H1 (cell line): ENCODE measurements at regions not wholly inside any gene's neighbourhood (a gene's known extent, or its start where the extent isn't known, plus 50 kb on each side); places are given as distances from the start of the nearest gene placed in this dataset.

Experiments used
- POU5F1 ChIP-seq: IDR thresholded peaks from 2 replicates; pipeline ENCODE4 v1.6.1; 2011; ENCODE audit warnings: low read depth, mild to moderate bottlenecking, low read length, moderate library complexity
- RFX5 ChIP-seq: IDR thresholded peaks from 2 replicates; pipeline ENCODE4 v1.6.1; 2011; ENCODE audit warnings: low read depth, low read length, improper control_type of control experiment, borderline replicate concordance

GRCh38 chr2:22056621-22057132, 932.9 kb downstream of the TDRD15 start (continued):
- TF ChIP-seq RFX5 (no peak), POU5F1 (no peak)
